ENCODE measurements at regions not wholly inside any gene's neighbourhood (a gene's known extent, or its start where the extent isn't known, plus 50 kb on each side); places are given as distances from the start of the nearest gene placed in this dataset.

DNA sequence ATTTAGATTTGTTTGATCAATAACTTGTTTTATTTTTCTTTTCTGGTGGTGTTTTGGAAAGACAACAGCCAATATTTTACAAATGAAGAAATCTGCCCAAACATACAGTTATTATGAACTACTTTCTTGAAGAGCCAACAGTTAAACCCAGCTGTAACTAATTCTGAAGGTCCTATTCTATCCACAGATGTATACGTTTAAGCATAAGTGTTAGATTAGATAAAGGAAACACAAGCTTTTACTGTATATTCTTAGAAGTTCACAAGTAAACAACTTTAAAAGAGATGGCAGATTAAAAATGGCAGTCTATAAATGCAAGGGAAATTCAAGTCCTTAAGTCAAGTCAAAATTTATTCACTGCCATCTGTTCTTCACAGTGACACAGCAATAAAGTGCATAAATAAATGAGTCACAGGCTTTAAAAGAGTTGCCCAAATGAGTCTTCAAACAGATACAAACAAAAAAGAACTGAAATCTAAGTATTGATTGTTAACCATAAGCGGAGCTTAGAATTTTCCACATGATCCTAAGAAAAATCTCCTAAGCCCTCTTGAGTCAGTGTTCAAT is 49.9 kb upstream of the KCNH1 start:
- WGBS, result no CpG with 5 or more reads among the region's 2 CpGs
- no peak overlapping the region for H4K8ac ChIP-seq (ENCODE audit: low read length)
- H3K9me3 ChIP-seq (ENCODE audit: control insufficient read depth, low read length), result no peaks in the 10 kb centered on the region
- H3K23ac ChIP-seq (ENCODE audit: low read length in 2 of 2), result no peak overlapping the region
- H3K27ac ChIP-seq (ENCODE audit: low read length, poor library complexity, severe bottlenecking), result no peak overlapping the region
- no peak overlapping the region for H2BK5ac ChIP-seq (ENCODE audit: low read depth, low read length, poor library complexity, severe bottlenecking)
- no peak overlapping the region for H3K4ac ChIP-seq (ENCODE audit: low read depth in 1 of 2, low read length in 2 of 2)
- H2BK15ac ChIP-seq (ENCODE audit: low read depth, poor library complexity, severe bottlenecking), result no peak overlapping the region
- no peak overlapping the region for H2BK120ac ChIP-seq (ENCODE audit: low read depth, low read length)
- H3K18ac ChIP-seq (ENCODE audit: low read depth in 1 of 2, low read length in 2 of 2), result no peak overlapping the region
- no peaks in the 10 kb centered on the region for H3K79me1 ChIP-seq (replicated peaks; ENCODE audit: low read length, poor library complexity, severe bottlenecking)
- H3K36me3 ChIP-seq (ENCODE audit: control insufficient read depth in 1 of 2, insufficient read depth in 2 of 2, low read depth in 1 of 2, low read length in 2 of 2), result no peaks in the 10 kb centered on the region
- peak; percentile 33 for DNase-seq
- no peak overlapping the region for H3K4me2 ChIP-seq (ENCODE audit: low read length, poor library complexity, severe bottlenecking)
- H3K14ac ChIP-seq (ENCODE audit: low read length in 2 of 2), result no peak overlapping the region
- no peaks in the 10 kb centered on the region for H3K4me1 ChIP-seq (ENCODE audit: control insufficient read depth, insufficient read depth, low read depth, low read length)
- H3K27me3 ChIP-seq (ENCODE audit: control insufficient read depth in 1 of 2, insufficient read depth in 1 of 2, low read length in 2 of 2), result no peaks in the 10 kb centered on the region
- no peak overlapping the region for H3K9ac ChIP-seq (ENCODE audit: low read length)
- no peak overlapping the region for H2AK5ac ChIP-seq (ENCODE audit: low read length, severe bottlenecking)
- no peak overlapping the region for H2BK12ac ChIP-seq (ENCODE audit: low read length in 2 of 2)
- no peak overlapping the region for H4K91ac ChIP-seq (ENCODE audit: low read length)
- H2AFZ ChIP-seq (ENCODE audit: low read depth, low read length), result no peak overlapping the region
- H3K4me3 ChIP-seq (ENCODE audit: insufficient read depth in 1 of 2, low read depth in 1 of 2, low read length in 2 of 2), result no peak overlapping the region
